GM12801 (cell line): ENCODE measurements at regions not wholly inside any gene's neighbourhood (a gene's known extent, or its start where the extent isn't known, plus 50 kb on each side); places are given as distances from the start of the nearest gene placed in this dataset.

Experiments
- TF ChIP-seq, protein P1 (sequence below): IDR thresholded peaks from one replicate; pipeline ENCODE4 v1.5.1; 2011; ENCODE audit warnings: control low read depth; ENCODE audit not compliant: insufficient read length; ENCODE audit errors: extremely low read depth

DNA sequence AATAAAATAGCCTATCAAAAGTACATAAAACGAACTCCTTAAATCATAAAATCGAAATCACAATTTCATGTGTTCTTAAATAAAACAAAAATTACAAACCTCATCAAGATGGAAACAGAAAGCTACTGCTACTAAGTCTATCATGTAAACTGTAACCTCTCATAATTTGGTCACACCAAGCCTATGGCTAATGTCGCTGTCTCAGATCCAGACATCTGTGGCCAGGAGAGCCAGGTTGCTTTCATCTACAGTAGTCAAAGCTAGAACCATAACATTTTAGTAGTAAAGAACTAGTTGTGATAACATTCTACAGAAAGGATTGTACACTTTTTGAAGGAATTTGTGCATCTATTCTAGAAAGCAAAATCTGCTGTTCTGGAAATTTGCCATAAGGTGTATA is 197.4 kb upstream of the MBNL1 start:
- TF ChIP-seq, protein P1, sequence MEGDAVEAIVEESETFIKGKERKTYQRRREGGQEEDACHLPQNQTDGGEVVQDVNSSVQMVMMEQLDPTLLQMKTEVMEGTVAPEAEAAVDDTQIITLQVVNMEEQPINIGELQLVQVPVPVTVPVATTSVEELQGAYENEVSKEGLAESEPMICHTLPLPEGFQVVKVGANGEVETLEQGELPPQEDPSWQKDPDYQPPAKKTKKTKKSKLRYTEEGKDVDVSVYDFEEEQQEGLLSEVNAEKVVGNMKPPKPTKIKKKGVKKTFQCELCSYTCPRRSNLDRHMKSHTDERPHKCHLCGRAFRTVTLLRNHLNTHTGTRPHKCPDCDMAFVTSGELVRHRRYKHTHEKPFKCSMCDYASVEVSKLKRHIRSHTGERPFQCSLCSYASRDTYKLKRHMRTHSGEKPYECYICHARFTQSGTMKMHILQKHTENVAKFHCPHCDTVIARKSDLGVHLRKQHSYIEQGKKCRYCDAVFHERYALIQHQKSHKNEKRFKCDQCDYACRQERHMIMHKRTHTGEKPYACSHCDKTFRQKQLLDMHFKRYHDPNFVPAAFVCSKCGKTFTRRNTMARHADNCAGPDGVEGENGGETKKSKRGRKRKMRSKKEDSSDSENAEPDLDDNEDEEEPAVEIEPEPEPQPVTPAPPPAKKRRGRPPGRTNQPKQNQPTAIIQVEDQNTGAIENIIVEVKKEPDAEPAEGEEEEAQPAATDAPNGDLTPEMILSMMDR, result no peak

DNA sequence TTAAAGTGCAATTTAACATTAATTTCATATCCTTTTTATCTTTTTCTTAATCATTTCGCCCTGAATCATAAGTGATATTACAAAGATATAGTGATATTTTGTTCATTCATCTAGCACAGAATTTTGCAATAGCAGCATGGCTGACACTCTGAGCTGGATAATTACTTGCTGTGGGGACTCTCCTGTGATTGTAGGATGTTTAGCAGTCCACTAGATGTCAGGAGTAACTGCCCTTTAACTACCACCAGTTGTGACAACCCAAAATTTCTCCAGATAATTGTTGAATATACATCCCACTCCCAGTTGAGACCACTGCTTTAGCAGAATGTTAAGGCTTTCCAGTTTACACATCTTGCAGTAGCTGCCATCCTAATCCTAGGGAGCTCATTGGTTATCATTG is 196.8 kb upstream of the MBNL1 start:
- TF ChIP-seq, protein P1, result no peak

DNA sequence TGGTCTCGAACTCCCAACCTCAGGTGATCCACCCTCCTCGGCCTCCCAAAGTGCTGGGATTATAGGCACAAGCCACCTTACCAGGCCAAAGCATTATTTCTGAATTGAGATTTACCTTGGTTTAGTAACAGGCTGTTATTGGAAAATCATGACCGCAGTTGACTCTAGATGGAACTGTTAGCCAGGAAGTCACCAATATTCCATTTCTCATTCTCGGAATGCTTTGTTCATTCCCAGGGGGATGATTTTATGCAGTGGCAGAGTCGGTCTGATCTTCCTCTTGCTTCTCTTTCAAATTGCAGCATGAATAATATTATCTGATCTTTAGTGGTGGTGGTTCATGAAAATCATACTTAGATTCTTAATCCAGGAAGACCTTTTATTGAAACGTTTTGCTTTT is 195.5 kb upstream of the MBNL1 start:
- TF ChIP-seq, protein P1, result no peak

DNA sequence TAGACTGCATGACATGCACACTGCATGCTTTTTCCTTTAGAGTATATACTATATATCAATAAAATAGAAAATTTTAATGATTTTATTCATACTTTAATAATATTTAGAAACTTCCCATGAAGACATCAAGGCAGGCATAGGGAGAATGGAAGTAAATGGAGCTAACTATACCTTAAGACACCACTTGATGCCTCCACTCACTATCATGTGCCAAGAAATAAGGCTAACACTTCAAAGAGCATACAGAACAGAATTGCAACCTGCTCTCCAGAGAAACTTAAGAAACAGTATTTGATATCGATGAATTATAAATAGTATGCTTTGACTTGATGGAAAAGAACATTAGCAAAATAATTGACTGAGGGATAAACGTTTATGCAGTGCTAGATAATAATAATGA is 192.6 kb upstream of the MBNL1 start:
- TF ChIP-seq, protein P1, result no peak

DNA sequence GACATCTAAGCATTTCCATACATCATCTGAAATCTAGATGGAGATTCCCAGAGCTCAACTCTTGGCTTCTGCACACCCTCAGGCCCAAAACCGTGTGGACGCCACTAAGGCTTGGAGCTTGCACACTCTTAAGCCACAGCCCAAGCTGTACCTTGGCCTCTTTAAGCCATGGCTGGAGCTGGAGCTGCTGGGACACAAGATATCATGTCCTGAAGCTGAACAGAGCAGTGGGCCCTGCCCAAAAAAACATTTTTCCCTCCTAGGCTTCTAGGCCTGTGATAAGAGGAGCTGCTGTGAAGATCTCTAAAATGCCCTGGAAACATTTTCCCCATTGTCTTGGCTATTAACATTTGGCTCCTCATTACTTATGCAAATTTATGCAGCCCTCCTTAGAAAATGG is 188.7 kb upstream of the MBNL1 start:
- TF ChIP-seq, protein P1, result no peak

DNA sequence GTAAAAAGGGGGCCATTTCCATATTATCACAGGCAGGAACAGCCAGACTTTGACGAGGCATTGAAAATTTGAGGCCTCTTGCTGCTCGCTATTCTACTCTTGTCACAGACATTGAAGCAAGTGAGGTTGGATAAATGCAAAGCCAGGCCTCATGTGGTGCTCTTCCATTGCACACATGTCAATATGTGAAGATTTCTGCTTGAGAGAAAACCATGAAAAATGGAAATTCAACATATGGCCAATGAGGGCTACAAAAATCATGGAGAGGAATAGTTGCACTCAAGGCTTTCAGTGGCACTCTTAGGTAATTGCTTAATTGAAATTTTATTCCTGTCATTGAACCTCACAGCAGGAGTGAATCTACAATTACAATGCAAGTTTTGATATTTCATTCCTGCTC is 185.6 kb upstream of the MBNL1 start:
- TF ChIP-seq, protein P1, result no peak

DNA sequence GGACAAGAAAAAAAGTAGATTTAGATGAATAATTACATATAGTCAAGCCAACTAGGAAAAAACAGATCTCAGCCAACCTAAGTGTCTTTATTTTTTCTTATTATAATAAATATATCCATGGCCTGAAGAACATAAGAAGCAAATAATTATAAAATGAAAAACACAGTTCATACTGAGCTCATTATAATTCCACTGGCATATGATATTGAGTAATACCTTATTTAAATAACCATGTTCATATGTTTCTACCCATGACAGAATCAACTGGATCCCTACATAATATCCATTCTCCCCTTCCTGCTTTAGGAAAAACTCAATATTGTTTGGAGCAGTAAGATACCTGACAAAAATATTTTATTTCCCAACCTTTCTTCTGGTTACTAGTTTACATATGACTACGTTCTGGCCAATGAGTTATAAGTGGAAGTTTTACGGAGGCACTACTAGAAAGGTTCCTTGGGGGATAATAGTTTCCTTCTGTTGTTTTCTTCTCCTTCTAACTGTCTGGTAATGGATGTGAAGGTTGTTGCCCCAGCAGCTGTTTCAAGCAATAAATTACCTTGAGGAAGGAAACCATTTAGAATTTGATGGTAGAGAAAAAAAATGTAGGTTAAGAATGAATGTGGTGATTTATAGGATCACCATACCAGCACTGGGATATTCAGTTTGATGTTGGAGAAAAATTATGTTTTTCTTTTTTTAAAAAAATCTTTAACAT is 184.1 kb upstream of the MBNL1 start:
- TF ChIP-seq, protein P1, result no peak

DNA sequence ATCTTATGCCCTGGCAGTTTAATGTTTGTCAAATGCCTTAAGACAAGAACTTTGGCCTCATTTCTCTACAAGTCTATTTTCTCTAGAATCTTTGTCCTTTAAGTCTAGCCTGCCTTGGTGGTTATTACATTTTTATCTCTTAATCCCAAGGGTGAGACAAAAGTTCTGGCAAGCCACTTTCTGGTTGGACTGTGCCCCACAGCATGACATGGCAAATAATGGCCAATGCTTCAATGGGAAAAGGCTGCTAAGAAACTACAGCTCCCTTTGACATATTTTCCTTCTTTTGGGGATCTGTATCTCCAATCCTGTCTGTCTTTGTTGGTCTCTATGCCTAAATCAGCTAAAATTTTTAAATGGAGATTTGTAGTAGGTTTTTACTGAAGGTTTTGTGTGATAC is 181.6 kb upstream of the MBNL1 start:
- TF ChIP-seq, protein P1, result no peak
